Smooth muscle cell (in vitro differentiated cells): ENCODE measurements at regions not wholly inside any gene's neighbourhood (a gene's known extent, or its start where the extent isn't known, plus 50 kb on each side); places are given as distances from the start of the nearest gene placed in this dataset.

Experiments used
- DNase-seq: peaks from one replicate; lab custom pipeline; 2025; ENCODE audit not compliant: unreplicated experiment; lab: John Stamatoyannopoulos, UW
- H2AFZ ChIP-seq: fragments of 200-600 bp; sonication (generic); 2 replicates; pipeline ENCODE4 v1.6.0; 2016; ENCODE audit warnings: antibody characterized with exemption, low read depth, mild to moderate bottlenecking
- H3F3A ChIP-seq: fragments of 200-600 bp; sonication (generic); 2 replicates; pipeline ENCODE4 v1.6.0; 2017; ENCODE audit warnings: antibody characterized with exemption, low read depth
- H3K27ac ChIP-seq: fragments of 200-600 bp; sonication (generic); 2 replicates; pipeline ENCODE4 v1.5.1; 2016; ENCODE audit warnings: low read depth, mild to moderate bottlenecking
- H3K27me3 ChIP-seq: fragments of 200-600 bp; sonication (generic); 2 replicates; pipeline ENCODE4 v1.6.1; 2016; ENCODE audit warnings: low read depth, mild to moderate bottlenecking
- H3K36me3 ChIP-seq: fragments of 200-600 bp; sonication (generic); 2 replicates; pipeline ENCODE4 v1.5.1; 2016; ENCODE audit warnings: low read depth
- H3K4me1 ChIP-seq: fragments of 200-600 bp; sonication (generic); 2 replicates; pipeline ENCODE4 v1.5.1; 2016; ENCODE audit warnings: low read depth
- H3K4me2 ChIP-seq: fragments of 200-600 bp; sonication (generic); 2 replicates; pipeline ENCODE4 v1.6.0; 2016; ENCODE audit warnings: mild to moderate bottlenecking
- H3K4me3 ChIP-seq: fragments of 200-600 bp; sonication (generic); 2 replicates; pipeline ENCODE4 v1.5.1; 2016; ENCODE audit warnings: mild to moderate bottlenecking
- H3K79me2 ChIP-seq: fragments of 200-600 bp; sonication (generic); 2 replicates; pipeline ENCODE4 v1.6.0; 2016; ENCODE audit warnings: low read depth, mild to moderate bottlenecking
- H3K9ac ChIP-seq: fragments of 200-600 bp; sonication (generic); 2 replicates; pipeline ENCODE4 v1.6.0; 2016; ENCODE audit warnings: low read depth
- H3K9me3 ChIP-seq: fragments of 200-600 bp; sonication (generic); replicated peaks from 2 replicates; pipeline ENCODE4 v1.5.1; 2016; ENCODE audit warnings: low read depth
- H4K20me1 ChIP-seq: fragments of 200-600 bp; sonication (generic); 2 replicates; pipeline ENCODE4 v1.6.0; 2016; ENCODE audit warnings: low read depth
- CTCF ChIP-seq: fragments of 200-600 bp; sonication (generic); IDR thresholded peaks from 2 replicates; pipeline ENCODE4 v1.5.1; 2017; ENCODE audit warnings: borderline replicate concordance, mild to moderate bottlenecking, antibody characterized with exemption; ENCODE audit not compliant: insufficient read depth, poor library complexity, severe bottlenecking
- WGBS: methylation state at CpG from one replicate; pipeline ENCODE4 v1.1.7; 2016; ENCODE audit warnings: low lambda C conversion rate; 5-methylcytosine and 5-hydroxymethylcytosine counted together

- Histone ChIP-seq H3K79me2 (no peaks in the 10 kb centered on the region), H4K20me1 (no peaks in the 10 kb centered on the region), H3K9me3 (no peaks in the 10 kb centered on the region), H3K4me2 (no peak overlapping the region), H3K4me1 (peaks cover 21% of the 10 kb centered on the region), H3K27ac (no peak overlapping the region), H3K27me3 (no peaks in the 10 kb centered on the region), H3K9ac (no peak overlapping the region), H3K4me3 (no peak overlapping the region), H2AFZ (no peak overlapping the region), H3F3A (peaks cover 7% of the 10 kb centered on the region), H3K36me3 (no peaks in the 10 kb centered on the region)
- TF ChIP-seq CTCF = no peak
- no peak for DNase-seq
- 97% methylated on average over 3 of the region's 3 CpGs for WGBS
These were observed 127.9 kb upstream of the PFN2 start for GRCh38 chr3:150098621-150099020.

- 38% methylated on average over 4 of the region's 4 CpGs for WGBS
- DNase-seq = no peak
- Histone ChIP-seq H4K20me1 (no peaks in the 10 kb centered on the region), H3K9me3 (no peaks in the 10 kb centered on the region), H3K27me3 (no peaks in the 10 kb centered on the region), H3K36me3 (no peaks in the 10 kb centered on the region), H3K4me3 (no peak overlapping the region), H3K27ac (peak overlapping the region; percentile 36), H3K79me2 (no peaks in the 10 kb centered on the region), H3K9ac (no peak overlapping the region), H3K4me2 (peak overlapping the region; percentile 31), H2AFZ (no peak overlapping the region), H3K4me1 (peaks cover 21% of the 10 kb centered on the region), H3F3A (peaks cover 7% of the 10 kb centered on the region)
- TF ChIP-seq CTCF = no peak
These were observed 126.8 kb upstream of the PFN2 start for GRCh38 chr3:150097588-150097890.

- Histone ChIP-seq H3K9me3 (no peaks in the 10 kb centered on the region), H3F3A (peaks cover 7% of the 10 kb centered on the region), H4K20me1 (no peaks in the 10 kb centered on the region), H3K9ac (no peak overlapping the region), H2AFZ (no peak overlapping the region), H3K27ac (peak overlapping the region; percentile 36), H3K4me1 (peaks cover 21% of the 10 kb centered on the region), H3K4me3 (no peak overlapping the region), H3K4me2 (peak overlapping the region; percentile 31), H3K36me3 (no peaks in the 10 kb centered on the region), H3K79me2 (no peaks in the 10 kb centered on the region), H3K27me3 (no peaks in the 10 kb centered on the region)
- no peak for DNase-seq
- TF ChIP-seq CTCF = no peak
- 48% methylated on average over 3 of the region's 3 CpGs for WGBS
These were observed 126.2 kb upstream of the PFN2 start for GRCh38 chr3:150096700-150097587.
